ENCODE measurements at regions not wholly inside any gene's neighbourhood (a gene's known extent, or its start where the extent isn't known, plus 50 kb on each side); places are given as distances from the start of the nearest gene placed in this dataset.
A peak's percentile ranks its signal among the peaks of the same experiment; 100 is the strongest.

DNA sequence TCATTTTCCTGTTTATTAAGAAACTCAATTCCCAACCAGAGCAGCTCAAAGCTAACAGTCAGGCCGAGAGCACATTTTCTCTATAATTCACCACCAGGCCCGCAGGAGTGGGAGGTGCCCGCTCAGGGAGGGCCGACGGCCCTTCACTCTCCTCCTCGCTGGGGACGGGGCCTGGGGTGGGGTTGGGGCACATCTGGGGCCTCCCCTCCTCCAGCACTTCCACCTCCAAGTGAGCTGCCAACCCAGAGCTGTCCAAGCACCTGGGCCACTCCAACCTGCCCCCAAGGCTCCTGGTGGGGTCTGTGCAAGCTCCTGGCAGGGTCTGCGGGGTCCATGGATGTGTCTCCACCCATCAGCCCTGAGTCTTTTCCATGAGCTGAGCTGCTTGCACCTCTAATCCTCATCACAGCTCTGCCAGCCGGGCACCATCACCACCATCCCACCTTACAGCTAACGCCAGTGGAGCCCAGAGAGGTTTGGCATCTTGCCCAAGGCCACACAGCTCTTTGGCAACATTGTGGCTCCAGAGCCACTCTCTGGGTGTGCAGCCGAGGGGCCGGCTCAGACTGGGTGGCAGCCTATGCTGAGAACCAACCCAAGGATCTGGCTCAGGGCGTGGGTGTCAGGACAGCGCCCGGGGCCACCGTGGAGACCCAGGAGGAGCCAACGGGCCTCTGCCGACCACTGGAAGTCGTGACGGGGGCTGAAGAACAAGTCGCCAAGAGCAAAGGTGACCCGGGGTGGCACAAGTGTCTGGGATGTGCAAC lies 193.5 kb downstream of the BRD1 start:
- intact Hi-C loops (cut with DNase I), result loop anchor here (5.0 to 10.0 kb wide), 2 partner anchors 587 to 1059 kb away; no protein-coding TSS in a partner anchor
- DNase-seq (ENCODE audit: missing footprints), result no peak
- no peak for ATAC-seq

DNA sequence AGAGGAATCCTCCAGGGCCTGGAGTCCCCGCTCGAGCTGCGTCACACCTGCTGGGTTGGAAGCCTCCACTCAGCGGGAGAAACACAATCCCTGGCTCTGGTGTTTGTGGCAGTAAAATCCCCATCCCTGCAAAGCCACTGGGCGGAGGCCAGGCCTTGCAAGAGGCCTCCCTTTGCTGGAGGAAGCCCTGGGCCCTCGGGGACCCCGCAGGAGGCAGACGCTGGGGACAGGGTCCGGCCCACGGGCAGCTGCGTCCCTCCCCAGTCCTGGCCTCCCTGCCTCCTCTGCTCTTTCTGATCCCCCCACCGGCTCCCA lies 194.7 kb downstream of the BRD1 start:
- no peak for DNase-seq (ENCODE audit: missing footprints)
- ATAC-seq, result peak; percentile 25
- intact Hi-C loops (cut with DNase I), result loop anchor here (5.0 to 10.0 kb wide), 2 partner anchors 586 to 1058 kb away; no protein-coding TSS in a partner anchor

DNA sequence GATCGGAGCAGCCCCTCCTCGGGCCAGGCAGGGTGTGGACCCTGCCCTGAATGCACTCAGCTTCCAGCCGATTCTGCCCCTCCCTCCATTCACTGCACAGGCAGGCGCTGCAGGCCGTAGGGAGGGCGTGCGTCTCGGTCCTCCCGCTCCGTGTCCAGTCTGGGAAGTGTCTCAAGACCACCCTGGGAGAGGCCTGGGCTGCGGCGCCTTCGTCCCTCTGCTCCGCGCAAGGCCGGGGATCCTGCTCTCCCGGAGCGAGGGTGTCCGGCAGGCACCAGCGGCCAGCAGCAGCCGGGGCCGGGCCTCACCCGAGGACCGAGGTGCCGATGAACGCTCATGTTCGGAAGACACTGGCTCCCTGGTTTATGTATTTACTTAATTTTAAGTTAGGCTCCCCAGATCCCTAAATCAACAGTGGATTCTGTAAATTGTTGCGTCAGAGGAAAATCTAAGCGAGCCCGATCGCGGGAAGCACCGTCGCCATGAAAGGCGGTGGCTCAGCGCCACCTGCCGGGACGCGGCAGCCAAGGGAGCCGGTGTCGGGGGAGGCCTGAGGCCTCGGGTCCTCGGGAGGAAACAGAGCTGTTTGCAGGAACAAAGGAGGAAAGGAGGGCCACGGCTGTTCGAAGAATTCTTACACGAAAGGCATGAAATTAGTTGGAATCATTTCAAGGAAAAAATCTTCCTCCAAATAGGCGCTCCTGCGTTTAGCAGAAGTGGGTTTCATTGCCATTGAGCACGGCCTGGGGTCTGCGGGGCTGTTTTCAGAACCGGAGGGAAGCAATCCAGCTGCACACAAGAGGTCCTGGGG lies 195.3 kb downstream of the BRD1 start:
- no peak for DNase-seq (ENCODE audit: missing footprints)
- intact Hi-C loops (cut with DNase I), result loop anchor here (5.0 to 10.0 kb wide), 2 partner anchors 585 to 1058 kb away; no protein-coding TSS in a partner anchor
- peak; percentile 71 for ATAC-seq

DNA sequence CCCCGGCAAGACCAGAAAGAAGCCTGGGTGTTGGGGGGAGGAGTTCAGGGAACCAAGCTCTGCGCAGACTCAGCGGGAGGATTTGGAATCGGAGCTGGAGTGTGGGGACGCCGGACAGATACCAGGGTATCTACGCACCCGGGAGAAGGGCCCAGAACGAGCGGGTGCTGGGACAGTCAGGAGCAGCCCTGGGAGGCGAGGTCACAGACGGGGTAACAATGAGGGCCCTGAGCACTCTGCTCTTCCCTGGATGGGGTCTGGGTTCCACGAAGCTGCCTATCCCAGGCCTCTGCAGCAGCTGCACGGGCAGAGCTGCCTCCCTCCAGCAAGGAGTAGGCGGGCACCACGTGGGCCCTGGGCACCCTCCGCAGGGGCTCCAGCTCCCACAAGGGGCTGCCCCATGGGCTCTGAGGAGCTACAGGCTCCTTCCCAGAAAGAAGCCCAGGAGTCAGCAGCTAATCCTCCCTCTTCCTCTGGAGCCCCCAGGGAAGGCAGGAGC lies 197.2 kb downstream of the BRD1 start:
- ATAC-seq (no peak), DNase-seq (ENCODE audit: missing footprints) (no peak)
- intact Hi-C loops (cut with DNase I), result loop anchor here (5.0 to 10.0 kb wide), 2 partner anchors 583 to 1056 kb away; no protein-coding TSS in a partner anchor

DNA sequence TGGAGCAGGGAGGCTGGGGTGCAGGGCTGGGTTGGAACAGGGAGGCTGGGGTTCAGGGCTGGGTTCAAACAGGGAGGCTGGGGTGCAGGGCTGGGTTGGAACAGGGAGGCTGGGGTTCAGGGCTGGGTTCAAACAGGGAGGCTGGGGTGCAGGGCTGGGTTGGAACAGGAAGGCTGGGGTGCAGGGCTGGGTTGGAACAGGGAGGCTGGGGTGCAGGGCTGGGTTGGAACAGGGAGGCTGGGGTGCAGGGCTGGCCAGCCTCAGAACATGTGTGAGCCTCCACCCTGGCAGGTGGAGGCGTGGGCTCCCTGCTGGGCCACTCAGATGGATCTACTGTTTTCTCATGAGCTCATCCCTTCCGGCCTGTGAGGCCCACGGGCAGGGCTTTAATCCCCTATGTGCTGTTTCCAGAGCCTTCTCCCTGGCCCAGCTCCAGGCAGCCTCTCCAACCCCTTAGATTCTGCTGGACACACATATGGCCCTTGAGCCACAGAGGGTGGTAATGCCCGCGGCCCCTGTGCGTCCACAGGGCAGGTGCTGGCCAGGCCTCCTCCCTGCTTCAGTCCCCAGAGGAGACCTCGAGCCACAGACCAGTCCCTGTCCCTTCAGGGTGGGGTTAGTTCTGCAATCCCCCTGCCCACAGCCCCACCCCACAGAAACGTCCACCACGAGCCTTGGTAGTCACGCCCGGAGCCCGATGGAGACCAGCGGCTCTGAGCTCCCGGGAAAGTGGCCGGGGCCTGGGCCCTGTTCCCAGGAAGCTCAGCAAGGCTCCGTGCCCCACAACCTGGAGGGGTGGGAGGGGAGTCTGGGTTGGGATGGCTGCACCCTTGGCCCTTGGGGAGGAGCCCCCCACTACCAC lies 197.9 kb downstream of the BRD1 start:
- intact Hi-C loops (cut with DNase I), result loop anchor here (5.0 to 10.0 kb wide), 2 partner anchors 583 to 1055 kb away; no protein-coding TSS in a partner anchor
- no peak for DNase-seq (ENCODE audit: missing footprints)
- no peak for ATAC-seq

DNA sequence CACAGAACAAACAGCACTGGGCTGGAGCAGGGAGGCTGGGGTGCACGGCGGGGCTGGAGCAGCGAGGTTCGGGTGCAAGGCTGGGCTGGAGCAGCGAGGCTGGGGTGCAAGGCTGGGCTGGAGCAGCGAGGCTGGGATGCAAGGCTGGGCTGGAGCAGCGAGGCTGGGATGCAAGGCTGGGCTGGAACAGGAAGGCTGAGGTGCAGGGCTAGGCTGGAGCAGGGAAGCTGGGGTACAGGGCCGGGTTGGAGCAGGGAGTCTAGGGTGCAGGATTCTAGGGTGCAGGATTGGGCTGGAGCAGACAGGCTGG lies 198.5 kb downstream of the BRD1 start:
- ATAC-seq, result no peak
- intact Hi-C loops (cut with DNase I), result no loop called here
- DNase-seq (ENCODE audit: missing footprints), result no peak

DNA sequence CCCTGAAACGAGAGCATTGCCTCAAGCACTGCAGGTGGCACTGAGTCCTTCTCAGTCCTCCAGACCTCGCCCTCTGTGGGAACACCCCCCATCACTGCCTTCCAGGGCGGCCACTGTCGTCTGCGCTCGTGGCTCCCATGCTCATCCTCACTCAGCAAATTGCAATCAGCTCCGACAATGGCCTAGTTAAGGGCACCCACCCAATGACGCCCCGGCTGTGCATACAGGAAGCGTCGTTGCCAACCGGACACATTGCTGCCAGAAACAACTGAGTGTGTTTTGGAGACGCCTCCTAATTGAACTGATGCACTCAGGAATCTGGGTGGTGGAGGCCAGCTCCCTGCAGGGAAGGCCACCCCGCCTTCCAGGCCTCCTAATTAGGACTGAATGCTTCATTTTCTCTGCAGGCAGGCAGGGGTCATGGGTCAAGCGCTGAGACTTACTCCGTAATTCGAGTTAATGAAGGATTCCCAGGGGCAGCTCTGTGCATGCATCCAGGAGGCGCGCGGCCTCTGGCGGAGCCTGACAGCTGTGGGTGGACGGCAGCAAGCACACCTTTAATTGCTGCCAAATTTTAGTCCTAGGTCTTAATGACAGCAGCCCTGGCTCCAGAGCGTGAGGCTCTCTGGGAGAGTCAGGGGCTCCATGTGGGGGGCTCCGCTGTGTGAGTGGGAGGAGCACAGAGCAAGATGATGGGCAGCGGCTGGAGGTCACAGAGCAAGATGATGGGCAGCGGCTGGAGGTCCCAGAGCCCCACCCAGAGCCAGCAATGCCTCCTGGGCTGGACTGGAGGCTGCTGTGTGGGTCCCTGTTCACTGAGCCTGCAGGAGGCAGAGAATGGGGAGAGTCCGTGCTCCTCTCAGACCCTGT lies 199.0 kb downstream of the BRD1 start:
- DNase-seq (ENCODE audit: missing footprints) (no peak), ATAC-seq (no peak)
- intact Hi-C loops (cut with DNase I), result no loop called here

DNA sequence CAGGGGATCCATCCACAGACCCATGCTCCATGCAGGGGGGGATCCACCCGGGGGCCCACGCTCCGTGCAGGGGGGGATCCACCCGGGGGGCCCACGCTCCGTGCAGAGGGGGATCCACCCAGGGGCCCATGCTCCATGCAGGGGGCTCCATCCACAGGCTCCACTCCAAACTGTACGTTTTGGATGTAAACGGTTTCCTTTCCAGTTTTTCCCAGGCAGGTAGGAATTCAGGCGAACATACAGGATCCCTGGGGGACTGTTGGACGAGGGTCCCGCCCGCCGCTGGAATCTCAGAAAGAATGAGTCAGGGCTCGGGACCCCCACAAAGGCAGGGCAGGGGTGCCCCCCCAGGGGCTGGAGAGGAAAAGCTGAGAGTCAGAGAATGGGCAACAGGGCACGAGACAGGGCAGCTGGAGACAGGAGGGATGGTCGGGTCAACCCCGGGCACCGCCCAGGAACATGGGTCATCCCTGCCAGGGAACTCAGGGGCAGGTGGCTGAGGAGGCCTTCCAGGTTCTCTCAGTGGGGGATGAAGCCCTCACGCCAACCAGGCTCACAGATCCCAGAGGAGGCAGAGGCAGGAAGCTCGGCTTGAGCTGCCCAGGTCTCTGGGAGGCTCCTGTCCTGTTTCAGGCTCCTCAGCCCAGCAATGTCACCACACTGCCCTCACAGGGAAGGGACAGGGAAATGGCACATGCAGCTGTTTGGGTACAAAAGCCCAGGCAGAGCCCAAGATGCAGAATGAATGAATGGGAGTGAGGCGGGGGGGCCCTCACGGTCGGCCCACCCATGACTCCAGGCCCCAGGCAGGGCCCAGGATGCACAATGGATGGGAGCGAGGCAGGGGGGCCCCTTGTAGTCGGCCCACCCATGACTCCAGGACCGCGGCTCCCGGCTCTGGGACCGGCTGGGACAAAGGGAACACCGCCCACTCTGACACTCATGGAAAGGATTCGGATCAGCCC lies 200.2 kb downstream of the BRD1 start:
- DNase-seq (ENCODE audit: missing footprints), result no peak
- ATAC-seq, result no peak
- intact Hi-C loops (cut with DNase I), result no loop called here

DNA sequence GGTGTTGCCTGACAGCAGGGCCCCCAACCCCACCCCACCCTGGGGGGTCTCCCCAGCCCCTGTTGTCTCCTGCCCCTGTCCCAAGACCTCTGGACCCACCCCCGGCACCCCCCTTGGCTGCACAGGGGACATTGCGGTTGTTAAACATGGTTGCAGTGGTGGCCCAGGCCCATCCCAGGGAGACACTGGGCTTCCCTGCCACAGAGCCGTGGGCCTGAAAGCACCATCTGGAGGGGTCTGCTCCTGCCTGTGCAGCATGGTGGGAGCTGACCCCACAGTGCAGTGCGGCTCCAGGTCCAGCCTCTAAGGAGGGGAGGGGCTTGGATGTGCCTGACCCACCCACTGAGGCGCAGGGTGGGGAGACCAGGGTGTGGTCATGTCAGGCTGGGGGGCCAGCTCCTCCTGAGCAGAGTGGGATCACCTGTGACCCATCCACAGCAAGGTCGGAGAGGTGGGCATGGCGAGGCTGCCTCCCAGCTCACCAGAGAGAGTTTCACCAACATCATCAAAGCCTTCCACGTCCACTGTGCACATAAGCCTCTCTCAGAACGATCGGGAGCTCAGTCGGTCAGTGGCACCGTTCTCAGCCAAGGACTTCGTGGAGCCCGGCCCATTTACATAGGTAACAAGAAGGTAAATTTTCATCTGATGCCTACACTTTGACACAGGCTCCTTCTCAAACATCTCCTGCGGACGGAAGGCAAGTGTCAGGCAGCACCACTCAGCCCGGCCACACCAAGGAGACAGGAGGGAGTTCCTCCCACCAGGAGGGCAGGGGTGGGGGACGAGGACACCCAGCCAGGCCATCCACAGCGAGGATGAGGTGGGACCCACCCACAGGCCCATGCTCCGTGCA lies 201.1 kb downstream of the BRD1 start:
- ATAC-seq, result no peak
- peak; percentile 34 for DNase-seq (ENCODE audit: missing footprints)
- intact Hi-C loops (cut with DNase I), result no loop called here

DNA sequence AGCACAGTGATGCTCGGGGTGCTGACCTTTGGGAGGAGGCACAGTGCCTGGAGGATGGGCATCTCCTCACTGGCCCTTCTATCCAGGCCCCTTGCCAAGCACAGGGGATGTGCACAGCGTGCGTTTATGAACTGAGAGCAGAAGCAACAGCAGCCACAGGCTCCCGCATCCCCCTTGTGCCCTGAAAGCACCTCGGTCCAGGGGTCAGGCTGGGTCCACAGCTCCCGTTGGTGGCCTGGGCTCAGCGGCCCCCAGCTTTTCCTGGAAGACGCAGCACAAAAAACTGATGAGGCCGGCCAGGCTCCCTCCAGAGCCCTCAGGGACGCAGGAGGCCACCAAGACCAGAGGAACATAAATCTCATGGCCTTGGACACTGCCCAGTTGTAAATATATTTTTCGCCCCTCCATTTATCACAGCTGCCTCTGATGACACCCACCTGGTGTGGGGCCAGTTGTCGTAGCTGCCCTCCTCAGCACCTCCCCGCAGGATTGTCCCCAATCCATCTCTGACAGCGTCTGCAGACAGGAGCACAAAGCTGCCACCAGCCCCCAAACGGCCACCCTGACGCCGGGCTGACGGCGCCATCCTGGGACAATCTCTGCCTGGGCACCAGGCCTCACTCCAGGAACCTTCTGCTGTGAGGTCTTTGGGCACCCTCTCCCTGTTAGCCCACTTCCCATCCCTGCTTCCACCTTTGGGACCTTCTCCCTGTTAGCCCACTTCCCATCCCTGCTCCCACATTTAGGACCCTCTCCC lies 203.1 kb downstream of the BRD1 start:
- DNase-seq (ENCODE audit: missing footprints) (peak; percentile 53), ATAC-seq (no peak)
- intact Hi-C loops (cut with DNase I), result no loop called here

DNA sequence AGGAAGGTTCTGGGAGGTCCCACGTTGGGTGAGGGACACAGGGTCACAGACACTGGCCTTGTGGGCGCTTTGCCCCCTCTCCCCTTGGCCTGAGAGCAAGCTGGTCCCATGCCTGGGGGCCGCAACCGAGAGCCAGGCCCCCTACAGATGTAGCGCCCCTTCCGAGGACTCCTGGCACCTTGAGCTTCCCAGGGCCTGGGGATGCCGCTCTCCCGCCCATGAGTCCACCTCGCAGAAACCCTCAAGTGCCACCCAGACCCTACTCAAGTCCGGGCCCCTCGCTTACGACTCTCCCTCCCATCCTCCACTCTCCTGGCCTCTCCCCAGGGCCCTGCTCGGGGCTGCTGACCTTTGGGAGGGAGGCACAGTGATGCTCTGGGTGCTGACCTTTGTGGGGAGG lies 204.0 kb downstream of the BRD1 start:
- intact Hi-C loops (cut with DNase I), result no loop called here
- peak; percentile 43 for DNase-seq (ENCODE audit: missing footprints)
- ATAC-seq, result no peak

DNA sequence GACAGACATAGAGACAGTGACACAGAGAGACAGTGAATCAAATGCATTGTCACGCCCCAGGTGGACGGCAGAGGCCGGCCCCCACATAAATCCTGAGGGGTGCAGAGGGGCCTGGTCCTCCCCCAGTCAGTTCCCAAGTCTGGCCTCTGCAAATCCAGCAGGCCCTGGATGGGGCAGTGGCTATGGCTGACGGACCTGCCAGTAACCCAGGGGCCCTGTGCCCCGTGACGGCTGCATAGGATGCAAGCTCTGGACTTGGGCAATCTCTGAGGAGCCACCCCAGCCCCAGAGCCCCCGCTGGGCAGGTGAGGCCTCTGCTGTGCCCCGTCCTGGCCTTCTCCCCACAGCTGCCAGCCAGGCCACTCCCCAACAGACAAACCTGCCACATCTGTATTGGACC lies 204.5 kb downstream of the BRD1 start:
- intact Hi-C loops (cut with DNase I), result no loop called here
- DNase-seq (ENCODE audit: missing footprints), result peak; percentile 49

DNA sequence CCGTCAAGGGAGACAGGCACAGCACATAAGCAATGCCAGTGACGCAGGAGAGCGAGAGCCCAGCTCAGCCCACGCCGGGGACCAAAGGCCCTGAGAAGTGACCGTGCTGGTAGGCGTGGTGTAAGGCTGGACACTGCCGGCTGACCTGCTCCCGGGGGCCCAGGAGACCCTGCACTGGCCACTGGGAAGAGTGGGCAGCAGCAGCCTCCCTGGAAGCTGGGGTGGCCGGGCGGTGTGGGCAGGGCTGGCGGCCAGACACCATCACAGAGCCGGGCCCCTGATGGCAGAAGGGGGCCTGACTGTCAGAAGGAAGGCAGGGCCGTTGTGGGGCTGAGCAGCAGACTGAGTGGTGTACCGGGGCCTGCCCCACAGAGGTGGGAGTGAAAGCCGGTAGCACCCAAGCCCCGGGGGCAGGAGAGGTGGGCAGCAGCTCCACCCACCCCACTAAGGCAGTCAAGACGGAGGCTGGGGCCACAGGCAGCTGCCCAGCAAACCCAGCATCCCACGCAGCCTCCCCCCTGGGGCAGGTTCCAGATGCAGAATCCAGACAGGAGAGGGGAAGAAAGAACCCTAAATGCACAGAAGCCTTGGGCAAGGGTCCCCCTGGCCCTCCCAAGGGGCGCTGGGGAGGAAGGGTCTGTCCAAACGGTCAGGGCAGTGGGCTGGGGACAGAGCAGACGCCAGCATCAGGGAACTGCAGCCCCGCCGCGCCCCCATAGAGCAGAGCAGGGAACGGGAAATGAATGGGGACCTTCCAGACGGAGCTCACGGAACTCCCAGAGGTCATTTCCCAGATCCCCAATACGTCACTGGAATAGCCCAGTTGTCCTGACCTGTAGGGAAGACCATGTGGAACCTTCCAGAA lies 205.2 kb downstream of the BRD1 start:
- DNase-seq (ENCODE audit: missing footprints) (peak; percentile 62), ATAC-seq (no peak)
- intact Hi-C loops (cut with DNase I), result no loop called here

More for the DNA sequence above, 204.5 kb downstream of the BRD1 start:
- no peak for ATAC-seq

DNA sequence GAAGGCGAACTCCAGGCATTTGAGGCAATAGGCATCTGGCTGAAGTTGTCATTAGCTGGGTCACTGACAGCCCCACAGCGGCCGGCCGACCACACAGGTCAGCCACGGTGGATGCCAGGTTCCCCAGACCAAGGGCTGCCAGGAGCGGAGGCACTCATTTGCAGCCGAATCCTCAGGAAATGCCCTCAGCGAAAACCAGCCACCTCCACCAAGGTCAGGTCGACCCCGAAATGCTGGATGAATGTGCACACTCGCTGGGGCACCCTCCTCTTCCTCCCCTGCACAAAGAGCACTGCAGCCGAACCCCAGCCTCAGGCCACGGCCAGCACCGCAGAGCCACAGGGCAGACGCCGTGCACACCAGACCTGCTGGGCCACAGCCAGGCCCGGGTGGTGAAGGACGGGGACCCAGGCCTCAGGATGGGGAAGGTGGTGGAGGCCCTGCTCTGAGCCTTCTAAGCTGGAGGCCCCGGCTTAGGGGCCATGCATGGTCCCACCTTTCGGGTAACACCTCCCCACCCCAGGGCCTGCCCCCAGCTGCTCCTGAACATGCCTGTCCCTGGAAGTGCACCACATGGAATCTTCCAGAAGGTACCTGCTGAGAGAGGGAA lies 206.0 kb downstream of the BRD1 start:
- intact Hi-C loops (cut with DNase I), result no loop called here
- peak; percentile 53 for DNase-seq (ENCODE audit: missing footprints)
- no peak for ATAC-seq

All from Right ventricle myocardium inferior (tissue), 1 donor.